OCI-LY1 (cell line): ENCODE measurements at regions not wholly inside any gene's neighbourhood (a gene's known extent, or its start where the extent isn't known, plus 50 kb on each side); places are given as distances from the start of the nearest gene placed in this dataset.

Source experiments
- H2AFZ ChIP-seq: fragments of 200-600 bp; sonication (generic), shearing (Covaris generic); 2 replicates; pipeline ENCODE4 v1.6.0; 2014; ENCODE audit warnings: antibody characterized with exemption, mild to moderate bottlenecking, low read length
- H3F3A ChIP-seq: fragments of 200-600 bp; sonication (generic), shearing (Covaris generic); 2 replicates; pipeline ENCODE4 v1.6.0; 2014; ENCODE audit warnings: mild to moderate bottlenecking, antibody characterized with exemption, low read length, moderate library complexity; ENCODE audit not compliant: insufficient read depth
- H3K27ac ChIP-seq: fragments of 200-600 bp; sonication (generic); 2 replicates; pipeline ENCODE4 v1.5.1; 2014; ENCODE audit warnings: low read length, mixed run types, mild to moderate bottlenecking, low read depth; ENCODE audit not compliant: poor library complexity, severe bottlenecking
- H3K27me3 ChIP-seq: fragments of 200-600 bp; sonication (generic); 2 replicates; pipeline ENCODE4 v1.6.0; 2014; ENCODE audit warnings: antibody characterized with exemption, mild to moderate bottlenecking, low read length, moderate library complexity; ENCODE audit not compliant: insufficient read depth
- H3K36me3 ChIP-seq: fragments of 200-600 bp; sonication (generic); 2 replicates; pipeline ENCODE4 v1.6.1; 2014; ENCODE audit warnings: mild to moderate bottlenecking, antibody characterized with exemption, low read length, moderate library complexity, mixed read lengths; ENCODE audit not compliant: insufficient read depth
- H3K4me1 ChIP-seq: fragments of 200-600 bp; sonication (generic); 2 replicates; pipeline ENCODE4 v1.5.1; 2014; ENCODE audit warnings: mild to moderate bottlenecking, low read length, moderate library complexity; ENCODE audit not compliant: insufficient read depth, severe bottlenecking
- H3K4me2 ChIP-seq: fragments of 200-600 bp; sonication (generic), shearing (Covaris generic); 2 replicates; pipeline ENCODE4 v1.6.1; 2014; ENCODE audit warnings: low read length
- H3K4me3 ChIP-seq: fragments of 200-600 bp; sonication (generic); 2 replicates; pipeline ENCODE4 v1.5.1; 2014; ENCODE audit warnings: low read length, low read depth, mild to moderate bottlenecking, mixed read lengths; ENCODE audit not compliant: poor library complexity, severe bottlenecking
- H3K79me2 ChIP-seq: fragments of 200-600 bp; shearing (Covaris generic); 2 replicates; pipeline ENCODE4 v1.6.1; 2016; ENCODE audit warnings: mixed run types, low read length, mixed read lengths; ENCODE audit not compliant: insufficient read depth
- H3K9ac ChIP-seq: fragments of 200-600 bp; sonication (generic), shearing (Covaris generic); 2 replicates; pipeline ENCODE4 v1.6.1; 2014; ENCODE audit warnings: mild to moderate bottlenecking, low read length, mixed read lengths
- H3K9me2 ChIP-seq: fragments of 200-600 bp; sonication (generic), shearing (Covaris generic); 2 replicates; pipeline ENCODE4 v1.6.1; 2014; ENCODE audit warnings: low read depth, mild to moderate bottlenecking, low read length, mixed read lengths
- H3K9me3 ChIP-seq: fragments of 200-600 bp; shearing (Covaris generic); 2 replicates; pipeline ENCODE4 v1.6.1; 2014; ENCODE audit warnings: low read length, mixed read lengths
- H4K20me1 ChIP-seq: fragments of 200-600 bp; sonication (generic), shearing (Covaris generic); 2 replicates; pipeline ENCODE4 v1.6.0; 2016; ENCODE audit warnings: mild to moderate bottlenecking, low read length; ENCODE audit not compliant: insufficient read depth
- CTCF ChIP-seq: fragments of 200-600 bp; sonication (generic), shearing (Covaris generic); IDR thresholded peaks from 2 replicates; pipeline ENCODE4 v1.5.1; 2017; ENCODE audit warnings: mild to moderate bottlenecking, antibody characterized with exemption, low read length, moderate library complexity, mixed read lengths
- EZH2 ChIP-seq: fragments of 200-600 bp; sonication (generic), shearing (Covaris generic); IDR thresholded peaks from 2 replicates; pipeline ENCODE4 v1.8.0; 2017; ENCODE audit warnings: borderline replicate concordance, mixed run types, mild to moderate bottlenecking, antibody characterized with exemption, low read length, moderate library complexity, mixed read lengths

GRCh38 chr3:194205675-194206133, 69.8 kb downstream of the HES1 start:
- Histone ChIP-seq H3F3A (no peaks in the 10 kb centered on the region), H3K27me3 (0 out of 2 replicates have a peak, but pooled peaks cover 4% of the 10 kb centered on the region), H3K4me2 (no peak overlapping the region), H3K9me3 (no peaks in the 10 kb centered on the region), H3K9me2 (no peaks in the 10 kb centered on the region), H3K4me1 (no peaks in the 10 kb centered on the region), H3K79me2 (no peaks in the 10 kb centered on the region), H3K36me3 (no peaks in the 10 kb centered on the region), H2AFZ (no peak overlapping the region), H3K9ac (no peak overlapping the region), H3K27ac (no peak overlapping the region), H4K20me1 (no peaks in the 10 kb centered on the region), H3K4me3 (no peak overlapping the region)
- TF ChIP-seq EZH2 (no peak), CTCF (no peak)

GRCh38 chr3:194206320-194206719, 70.4 kb downstream of the HES1 start:
- no peak overlapping the region for H2AFZ ChIP-seq
- no peaks in the 10 kb centered on the region for H3K79me2 ChIP-seq
- no peak overlapping the region for H3K4me2 ChIP-seq
- no peaks in the 10 kb centered on the region for H4K20me1 ChIP-seq
- no peaks in the 10 kb centered on the region for H3F3A ChIP-seq
- H3K9me3 ChIP-seq = no peaks in the 10 kb centered on the region
- no peak overlapping the region for H3K27ac ChIP-seq
- H3K9me2 ChIP-seq = no peaks in the 10 kb centered on the region
- H3K36me3 ChIP-seq = no peaks in the 10 kb centered on the region
- no peaks in the 10 kb centered on the region for H3K4me1 ChIP-seq
- H3K4me3 ChIP-seq = no peak overlapping the region
- H3K9ac ChIP-seq = no peak overlapping the region
- H3K27me3 ChIP-seq = 0 out of 2 replicates have a peak, but pooled peaks cover 3% of the 10 kb centered on the region
- TF ChIP-seq CTCF (no peak), EZH2 (no peak)

- Histone ChIP-seq H3K4me1 (no peaks in the 10 kb centered on the region), H3K9ac (no peak overlapping the region), H2AFZ (no peak overlapping the region), H3K79me2 (no peaks in the 10 kb centered on the region), H3K36me3 (no peaks in the 10 kb centered on the region), H3F3A (no peaks in the 10 kb centered on the region), H3K9me3 (no peaks in the 10 kb centered on the region), H3K27ac (no peak overlapping the region), H3K4me2 (no peak overlapping the region), H3K9me2 (no peaks in the 10 kb centered on the region), H3K27me3 (peaks cover 11% of the 10 kb centered on the region; the same call in 1 of the 2 replicates), H4K20me1 (no peaks in the 10 kb centered on the region), H3K4me3 (no peak overlapping the region)
- no peak for TF ChIP-seq EZH2
- TF ChIP-seq CTCF = no peak
Measured at GRCh38 chr3:194208709-194209108, 72.8 kb downstream of the HES1 start.
